ENCODE measurements at regions not wholly inside any gene's neighbourhood (a gene's known extent, or its start where the extent isn't known, plus 50 kb on each side); places are given as distances from the start of the nearest gene placed in this dataset.

GRCh38 chr2:116411211-116411610 is 1403.3 kb upstream of the DDX18 start:
- TF ChIP-seq ZFP69B (tag by site-specific recombination; IDR thresholded peaks at IDR 0.05) (no peak), REPIN1 (tag by site-specific recombination; IDR thresholded peaks at IDR 0.05; ENCODE audit: low read depth) (no peak), TCF7L2 (IDR thresholded peaks at IDR 0.05; ENCODE audit: borderline replicate concordance, low read depth, low read length) (no peak), ZXDB (tag by site-specific recombination; IDR thresholded peaks at IDR 0.05) (no peak), ZNF184 (tag by site-specific recombination; IDR thresholded peaks at IDR 0.05) (no peak), ZNF768 (tag by site-specific recombination; IDR thresholded peaks at IDR 0.05) (no peak), ZNF350 (tag by site-specific recombination; IDR thresholded peaks at IDR 0.05) (no peak), ZNF626 (tag by site-specific recombination; IDR thresholded peaks at IDR 0.05) (no peak), SETDB1 (IDR thresholded peaks at IDR 0.05; ENCODE audit: insufficient read length, low read length) (no peak)
- TF ChIP-seq, protein P1, sequence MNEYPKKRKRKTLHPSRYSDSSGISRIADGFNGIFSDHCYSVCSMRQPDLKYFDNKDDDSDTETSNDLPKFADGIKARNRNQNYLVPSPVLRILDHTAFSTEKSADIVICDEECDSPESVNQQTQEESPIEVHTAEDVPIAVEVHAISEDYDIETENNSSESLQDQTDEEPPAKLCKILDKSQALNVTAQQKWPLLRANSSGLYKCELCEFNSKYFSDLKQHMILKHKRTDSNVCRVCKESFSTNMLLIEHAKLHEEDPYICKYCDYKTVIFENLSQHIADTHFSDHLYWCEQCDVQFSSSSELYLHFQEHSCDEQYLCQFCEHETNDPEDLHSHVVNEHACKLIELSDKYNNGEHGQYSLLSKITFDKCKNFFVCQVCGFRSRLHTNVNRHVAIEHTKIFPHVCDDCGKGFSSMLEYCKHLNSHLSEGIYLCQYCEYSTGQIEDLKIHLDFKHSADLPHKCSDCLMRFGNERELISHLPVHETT (tag by site-specific recombination; IDR thresholded peaks at IDR 0.05): no peak
- TF ChIP-seq, protein P2, sequence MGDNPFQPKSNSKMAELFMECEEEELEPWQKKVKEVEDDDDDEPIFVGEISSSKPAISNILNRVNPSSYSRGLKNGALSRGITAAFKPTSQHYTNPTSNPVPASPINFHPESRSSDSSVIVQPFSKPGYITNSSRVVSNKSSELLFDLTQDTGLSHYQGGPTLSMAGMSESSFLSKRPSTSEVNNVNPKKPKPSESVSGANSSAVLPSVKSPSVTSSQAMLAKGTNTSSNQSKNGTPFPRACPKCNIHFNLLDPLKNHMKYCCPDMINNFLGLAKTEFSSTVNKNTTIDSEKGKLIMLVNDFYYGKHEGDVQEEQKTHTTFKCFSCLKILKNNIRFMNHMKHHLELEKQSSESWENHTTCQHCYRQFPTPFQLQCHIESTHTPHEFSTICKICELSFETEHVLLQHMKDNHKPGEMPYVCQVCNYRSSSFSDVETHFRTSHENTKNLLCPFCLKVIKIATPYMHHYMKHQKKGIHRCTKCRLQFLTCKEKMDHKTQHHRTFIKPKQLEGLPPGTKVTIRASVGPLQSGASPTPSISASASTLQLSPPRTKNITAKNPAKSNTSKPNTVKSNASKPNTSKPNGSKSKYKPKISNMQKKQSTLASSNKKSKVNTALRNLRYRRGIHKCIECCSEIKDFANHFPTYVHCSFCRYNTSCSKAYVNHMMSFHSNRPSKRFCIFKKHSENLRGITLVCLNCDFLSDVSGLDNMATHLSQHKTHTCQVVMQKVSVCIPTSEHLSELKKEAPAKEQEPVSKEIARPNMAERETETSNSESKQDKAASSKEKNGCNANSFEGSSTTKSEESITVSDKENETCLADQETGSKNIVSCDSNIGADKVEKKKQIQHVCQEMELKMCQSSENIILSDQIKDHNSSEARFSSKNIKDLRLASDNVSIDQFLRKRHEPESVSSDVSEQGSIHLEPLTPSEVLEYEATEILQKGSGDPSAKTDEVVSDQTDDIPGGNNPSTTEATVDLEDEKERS (tag by site-specific recombination; IDR thresholded peaks at IDR 0.05): no peak
- TF ChIP-seq, protein P3, sequence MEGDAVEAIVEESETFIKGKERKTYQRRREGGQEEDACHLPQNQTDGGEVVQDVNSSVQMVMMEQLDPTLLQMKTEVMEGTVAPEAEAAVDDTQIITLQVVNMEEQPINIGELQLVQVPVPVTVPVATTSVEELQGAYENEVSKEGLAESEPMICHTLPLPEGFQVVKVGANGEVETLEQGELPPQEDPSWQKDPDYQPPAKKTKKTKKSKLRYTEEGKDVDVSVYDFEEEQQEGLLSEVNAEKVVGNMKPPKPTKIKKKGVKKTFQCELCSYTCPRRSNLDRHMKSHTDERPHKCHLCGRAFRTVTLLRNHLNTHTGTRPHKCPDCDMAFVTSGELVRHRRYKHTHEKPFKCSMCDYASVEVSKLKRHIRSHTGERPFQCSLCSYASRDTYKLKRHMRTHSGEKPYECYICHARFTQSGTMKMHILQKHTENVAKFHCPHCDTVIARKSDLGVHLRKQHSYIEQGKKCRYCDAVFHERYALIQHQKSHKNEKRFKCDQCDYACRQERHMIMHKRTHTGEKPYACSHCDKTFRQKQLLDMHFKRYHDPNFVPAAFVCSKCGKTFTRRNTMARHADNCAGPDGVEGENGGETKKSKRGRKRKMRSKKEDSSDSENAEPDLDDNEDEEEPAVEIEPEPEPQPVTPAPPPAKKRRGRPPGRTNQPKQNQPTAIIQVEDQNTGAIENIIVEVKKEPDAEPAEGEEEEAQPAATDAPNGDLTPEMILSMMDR (tag by site-specific recombination; IDR thresholded peaks at IDR 0.05): no peak

Data from HEK293 (cell line).